Neural progenitor cell (in vitro differentiated cells): ENCODE measurements at regions not wholly inside any gene's neighbourhood (a gene's known extent, or its start where the extent isn't known, plus 50 kb on each side); places are given as distances from the start of the nearest gene placed in this dataset.

ENCODE experiments used
- EZH2 ChIP-seq: fragments of 200-600 bp; sonication (generic); IDR thresholded peaks from 2 replicates; pipeline ENCODE4 v1.6.1; 2017; ENCODE audit warnings: antibody characterized with exemption, mild to moderate bottlenecking, moderate library complexity
- EZH2phosphoT487 ChIP-seq: fragments of 200-600 bp; sonication (generic); IDR thresholded peaks from 2 replicates; pipeline ENCODE4 v1.6.1; 2017; ENCODE audit warnings: antibody characterized with exemption
- TF ChIP-seq, protein P1 (sequence below): fragments of 200-600 bp; sonication (generic); IDR thresholded peaks from 2 replicates; pipeline ENCODE4 v1.5.1; 2017; ENCODE audit warnings: antibody characterized with exemption, mild to moderate bottlenecking

DNA sequence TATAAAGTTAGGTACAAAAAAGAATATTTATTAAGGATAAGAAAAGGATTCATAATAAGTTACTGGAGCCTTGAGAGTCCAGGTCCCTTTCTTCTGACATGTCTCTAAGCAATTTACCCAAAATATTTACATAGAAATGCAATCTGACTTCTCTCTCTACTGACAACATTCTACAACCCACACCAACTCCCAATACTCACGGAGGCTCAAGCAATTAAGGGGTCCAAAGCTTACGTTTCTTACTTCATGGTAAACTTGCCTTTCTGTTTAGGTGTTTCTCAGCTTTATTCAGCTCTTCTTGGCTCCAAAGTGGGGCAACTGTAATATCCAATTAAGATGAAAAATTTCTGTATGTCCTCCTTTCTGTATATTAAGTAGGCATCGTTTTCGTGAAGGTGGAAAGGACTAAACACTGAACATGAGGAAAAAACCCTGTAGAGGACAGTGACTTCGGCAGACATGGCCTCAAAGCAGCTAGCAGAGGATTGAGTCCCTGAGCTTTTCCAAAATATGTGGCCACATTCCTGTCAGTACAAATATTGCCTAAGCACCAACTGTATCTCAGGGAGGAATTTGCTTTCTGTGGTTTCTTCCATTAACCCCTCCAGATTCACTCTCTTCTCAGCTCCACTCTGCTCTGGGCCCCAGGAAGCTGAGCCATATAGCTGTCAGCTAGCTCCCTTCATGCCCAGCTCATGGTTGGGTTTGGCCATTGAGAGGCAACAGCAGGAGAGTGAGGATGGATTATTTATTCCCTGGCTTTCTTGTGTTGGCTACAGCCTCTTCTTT, 67.9 kb upstream of the GLS start:
- TF ChIP-seq, protein P1, sequence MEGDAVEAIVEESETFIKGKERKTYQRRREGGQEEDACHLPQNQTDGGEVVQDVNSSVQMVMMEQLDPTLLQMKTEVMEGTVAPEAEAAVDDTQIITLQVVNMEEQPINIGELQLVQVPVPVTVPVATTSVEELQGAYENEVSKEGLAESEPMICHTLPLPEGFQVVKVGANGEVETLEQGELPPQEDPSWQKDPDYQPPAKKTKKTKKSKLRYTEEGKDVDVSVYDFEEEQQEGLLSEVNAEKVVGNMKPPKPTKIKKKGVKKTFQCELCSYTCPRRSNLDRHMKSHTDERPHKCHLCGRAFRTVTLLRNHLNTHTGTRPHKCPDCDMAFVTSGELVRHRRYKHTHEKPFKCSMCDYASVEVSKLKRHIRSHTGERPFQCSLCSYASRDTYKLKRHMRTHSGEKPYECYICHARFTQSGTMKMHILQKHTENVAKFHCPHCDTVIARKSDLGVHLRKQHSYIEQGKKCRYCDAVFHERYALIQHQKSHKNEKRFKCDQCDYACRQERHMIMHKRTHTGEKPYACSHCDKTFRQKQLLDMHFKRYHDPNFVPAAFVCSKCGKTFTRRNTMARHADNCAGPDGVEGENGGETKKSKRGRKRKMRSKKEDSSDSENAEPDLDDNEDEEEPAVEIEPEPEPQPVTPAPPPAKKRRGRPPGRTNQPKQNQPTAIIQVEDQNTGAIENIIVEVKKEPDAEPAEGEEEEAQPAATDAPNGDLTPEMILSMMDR: no peak
- TF ChIP-seq EZH2phosphoT487: no peak
- no peak for TF ChIP-seq EZH2
